Dedifferentiated amniotic fluid mesenchymal stem cell (primary cell): ENCODE measurements at regions not wholly inside any gene's neighbourhood (a gene's known extent, or its start where the extent isn't known, plus 50 kb on each side); places are given as distances from the start of the nearest gene placed in this dataset.

Experiments
- DNase-seq: peaks from one replicate; pipeline ENCODE4 v3.0.0-alpha.2; 2016; ENCODE audit errors: extremely low spot score

GRCh38 chr3:76063019-76063418, 277.7 kb upstream of the ZNF717 start:
- DNase-seq = peak; percentile 75

GRCh38 chr3:76063811-76064210, 278.5 kb upstream of the ZNF717 start:
- DNase-seq = no peak

- DNase-seq = no peak
Observed at GRCh38 chr3:76065964-76066363, 280.6 kb upstream of the ZNF717 start.

GRCh38 chr3:76078101-76078500, 292.8 kb upstream of the ZNF717 start:
- no peak for DNase-seq

GRCh38 chr3:76083992-76084391, 298.6 kb upstream of the ZNF717 start:
- peak; percentile 71 for DNase-seq

- no peak for DNase-seq
Observed at GRCh38 chr3:76096036-76096435, 310.7 kb upstream of the ZNF717 start.

- DNase-seq = no peak
Observed at GRCh38 chr3:76096836-76097588, 311.7 kb upstream of the ZNF717 start.

GRCh38 chr3:76097589-76097969, 312.2 kb upstream of the ZNF717 start:
- DNase-seq = no peak

- no peak for DNase-seq
Observed at GRCh38 chr3:76099956-76100355, 314.6 kb upstream of the ZNF717 start.

- DNase-seq = peak; percentile 63
Observed at GRCh38 chr3:76107935-76108570, 322.7 kb upstream of the ZNF717 start.

GRCh38 chr3:76111808-76112207, 326.5 kb upstream of the ZNF717 start:
- no peak for DNase-seq

- peak; percentile 30 for DNase-seq
Observed at GRCh38 chr3:76122007-76122406, 336.7 kb upstream of the ZNF717 start.

- DNase-seq = no peak
Observed at GRCh38 chr3:76129441-76129840, 344.1 kb upstream of the ZNF717 start.

GRCh38 chr3:76131396-76132153, 346.2 kb upstream of the ZNF717 start:
- no peak for DNase-seq

GRCh38 chr3:76132154-76132470, 346.8 kb upstream of the ZNF717 start:
- no peak for DNase-seq

GRCh38 chr3:76134166-76134565, 348.8 kb upstream of the ZNF717 start:
- no peak for DNase-seq

- DNase-seq = no peak
Observed at GRCh38 chr3:76138921-76139320, 353.6 kb upstream of the ZNF717 start.

GRCh38 chr3:76147846-76148245, 362.5 kb upstream of the ZNF717 start:
- DNase-seq = no peak

GRCh38 chr3:76152028-76152427, 366.7 kb upstream of the ZNF717 start:
- DNase-seq = no peak

- DNase-seq = no peak
Observed at GRCh38 chr3:76161856-76162255, 376.5 kb upstream of the ZNF717 start.

GRCh38 chr3:76171647-76172046, 386.3 kb upstream of the ZNF717 start:
- DNase-seq = no peak

- no peak for DNase-seq
Observed at GRCh38 chr3:76177610-76178009, 392.3 kb upstream of the ZNF717 start.

- DNase-seq = no peak
Observed at GRCh38 chr3:76178412-76178811, 393.1 kb upstream of the ZNF717 start.
